ENCODE measurements at regions not wholly inside any gene's neighbourhood (a gene's known extent, or its start where the extent isn't known, plus 50 kb on each side); places are given as distances from the start of the nearest gene placed in this dataset.

GRCh38 chr1:55938861-55939260, 640.5 kb downstream of the PLPP3 start:
- WGBS (ENCODE audit: missing lambda C conversion rate) = 92% methylated on average over 3 of the region's 6 CpGs
- Histone ChIP-seq H3K9me3 (no peaks in the 10 kb centered on the region), H3K4me2 (no peak overlapping the region), H3K4me1 (no peaks in the 10 kb centered on the region), H3K27ac (no peak overlapping the region), H3K4me3 (no peak overlapping the region)
- no peak for ATAC-seq
- TF ChIP-seq CHD4 (IDR thresholded peaks at IDR 0.05; ENCODE audit: borderline replicate concordance) (no peak), EHMT2 (IDR thresholded peaks at IDR 0.05; ENCODE audit: low read depth) (no peak), PHF8 (IDR thresholded peaks at IDR 0.05; ENCODE audit: borderline replicate concordance, low read depth) (no peak), HOXA7 (CRISPR knock-in tag; IDR thresholded peaks at IDR 0.05) (no peak), RCOR1 (IDR thresholded peaks at IDR 0.05; ENCODE audit: low read depth, low read length) (no peak), CBX2 (IDR thresholded peaks at IDR 0.05; ENCODE audit: borderline replicate concordance, low read depth) (no peak), USF2 (IDR thresholded peaks at IDR 0.05) (no peak), MAZ (IDR thresholded peaks at IDR 0.05; ENCODE audit: borderline replicate concordance, low read depth, low read length) (no peak), ZSCAN20 (CRISPR knock-in tag; IDR thresholded peaks at IDR 0.05) (no peak), ESRRA (IDR thresholded peaks at IDR 0.05; ENCODE audit: borderline replicate concordance, low read length) (no peak), KDM1A (IDR thresholded peaks at IDR 0.05; ENCODE audit: low read depth) (no peak), POLR2A (IDR thresholded peaks at IDR 0.05; ENCODE audit: low read length) (no peak), FOXS1 (CRISPR knock-in tag; IDR thresholded peaks at IDR 0.05) (no peak), TFCP2L1 (CRISPR knock-in tag; IDR thresholded peaks at IDR 0.05) (no peak), JUNB (IDR thresholded peaks at IDR 0.05) (no peak), FOSB (CRISPR knock-in tag; IDR thresholded peaks at IDR 0.05) (no peak), RAD21 (conservative IDR thresholded peaks at IDR 0.05 in 1 of 2, IDR thresholded peaks at IDR 0.05 in 1 of 2) (no peak)
- TF ChIP-seq, protein P1, sequence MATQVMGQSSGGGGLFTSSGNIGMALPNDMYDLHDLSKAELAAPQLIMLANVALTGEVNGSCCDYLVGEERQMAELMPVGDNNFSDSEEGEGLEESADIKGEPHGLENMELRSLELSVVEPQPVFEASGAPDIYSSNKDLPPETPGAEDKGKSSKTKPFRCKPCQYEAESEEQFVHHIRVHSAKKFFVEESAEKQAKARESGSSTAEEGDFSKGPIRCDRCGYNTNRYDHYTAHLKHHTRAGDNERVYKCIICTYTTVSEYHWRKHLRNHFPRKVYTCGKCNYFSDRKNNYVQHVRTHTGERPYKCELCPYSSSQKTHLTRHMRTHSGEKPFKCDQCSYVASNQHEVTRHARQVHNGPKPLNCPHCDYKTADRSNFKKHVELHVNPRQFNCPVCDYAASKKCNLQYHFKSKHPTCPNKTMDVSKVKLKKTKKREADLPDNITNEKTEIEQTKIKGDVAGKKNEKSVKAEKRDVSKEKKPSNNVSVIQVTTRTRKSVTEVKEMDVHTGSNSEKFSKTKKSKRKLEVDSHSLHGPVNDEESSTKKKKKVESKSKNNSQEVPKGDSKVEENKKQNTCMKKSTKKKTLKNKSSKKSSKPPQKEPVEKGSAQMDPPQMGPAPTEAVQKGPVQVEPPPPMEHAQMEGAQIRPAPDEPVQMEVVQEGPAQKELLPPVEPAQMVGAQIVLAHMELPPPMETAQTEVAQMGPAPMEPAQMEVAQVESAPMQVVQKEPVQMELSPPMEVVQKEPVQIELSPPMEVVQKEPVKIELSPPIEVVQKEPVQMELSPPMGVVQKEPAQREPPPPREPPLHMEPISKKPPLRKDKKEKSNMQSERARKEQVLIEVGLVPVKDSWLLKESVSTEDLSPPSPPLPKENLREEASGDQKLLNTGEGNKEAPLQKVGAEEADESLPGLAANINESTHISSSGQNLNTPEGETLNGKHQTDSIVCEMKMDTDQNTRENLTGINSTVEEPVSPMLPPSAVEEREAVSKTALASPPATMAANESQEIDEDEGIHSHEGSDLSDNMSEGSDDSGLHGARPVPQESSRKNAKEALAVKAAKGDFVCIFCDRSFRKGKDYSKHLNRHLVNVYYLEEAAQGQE (IDR thresholded peaks at IDR 0.05) = no peak
- TF ChIP-seq, protein P2, sequence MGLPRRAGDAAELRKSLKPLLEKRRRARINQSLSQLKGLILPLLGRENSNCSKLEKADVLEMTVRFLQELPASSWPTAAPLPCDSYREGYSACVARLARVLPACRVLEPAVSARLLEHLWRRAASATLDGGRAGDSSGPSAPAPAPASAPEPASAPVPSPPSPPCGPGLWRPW (IDR thresholded peaks at IDR 0.05) = no peak
- ChIA-PET CTCF (interaction anchor here (1.5 kb wide), 1 partner anchor 72 kb away, joined by 3 read pairs; no protein-coding TSS in a partner anchor), POLR2A (no interaction called here)
- DNase-seq (ENCODE audit: low read depth in 1 of 2, low spot score in 1 of 2) = no peak
- no peak for FAIRE-seq

- POLR2A ChIA-PET = no interaction called here
- Histone ChIP-seq H3K4me3 (no peak overlapping the region), H3K4me1 (no peaks in the 10 kb centered on the region), H3K9me3 (no peaks in the 10 kb centered on the region), H3K4me2 (no peak overlapping the region), H3K27ac (no peak overlapping the region)
- ATAC-seq (no peak), DNase-seq (ENCODE audit: low read depth in 1 of 2, low spot score in 1 of 2) (no peak), FAIRE-seq (no peak)
- CTCF ChIA-PET = interaction anchor here (1.5 kb wide), 1 partner anchor 72 kb away, joined by 3 read pairs; no protein-coding TSS in a partner anchor
- 87% methylated on average over 5 of the region's 5 CpGs for WGBS (ENCODE audit: missing lambda C conversion rate)
- TF ChIP-seq POLR2A (IDR thresholded peaks at IDR 0.05; ENCODE audit: low read length) = no peak
- no peak for TF ChIP-seq HEYL (CRISPR knock-in tag; IDR thresholded peaks at IDR 0.05)
- no peak for TF ChIP-seq CHD2 (IDR thresholded peaks at IDR 0.05; ENCODE audit: low read length, partially characterized antibody)
- no peak for TF ChIP-seq RAD21 (conservative IDR thresholded peaks at IDR 0.05 in 1 of 2, IDR thresholded peaks at IDR 0.05 in 1 of 2)
- no peak for TF ChIP-seq FOSL2 (IDR thresholded peaks at IDR 0.05)
- no peak for TF ChIP-seq FOSL2 (CRISPR knock-in tag; IDR thresholded peaks at IDR 0.05)
- TF ChIP-seq, protein P1 (IDR thresholded peaks at IDR 0.05) = no peak
- TF ChIP-seq HOXB5 (CRISPR knock-in tag; IDR thresholded peaks at IDR 0.05) = no peak
- TF ChIP-seq EHF (CRISPR knock-in tag; IDR thresholded peaks at IDR 0.05) = no peak
- TF ChIP-seq, protein P3, sequence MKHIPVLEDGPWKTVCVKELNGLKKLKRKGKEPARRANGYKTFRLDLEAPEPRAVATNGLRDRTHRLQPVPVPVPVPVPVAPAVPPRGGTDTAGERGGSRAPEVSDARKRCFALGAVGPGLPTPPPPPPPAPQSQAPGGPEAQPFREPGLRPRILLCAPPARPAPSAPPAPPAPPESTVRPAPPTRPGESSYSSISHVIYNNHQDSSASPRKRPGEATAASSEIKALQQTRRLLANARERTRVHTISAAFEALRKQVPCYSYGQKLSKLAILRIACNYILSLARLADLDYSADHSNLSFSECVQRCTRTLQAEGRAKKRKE (CRISPR knock-in tag; IDR thresholded peaks at IDR 0.05; ENCODE audit: low read depth) = no peak
- TF ChIP-seq CHD4 (IDR thresholded peaks at IDR 0.05; ENCODE audit: borderline replicate concordance) = no peak
Measured at GRCh38 chr1:55938376-55938850, 641.0 kb downstream of the PLPP3 start.
